Parathyroid adenoma (tissue), 2 donors: ENCODE measurements at regions not wholly inside any gene's neighbourhood (a gene's known extent, or its start where the extent isn't known, plus 50 kb on each side); places are given as distances from the start of the nearest gene placed in this dataset.

Experiments
- H2AFZ ChIP-seq: fragments of 300-600 bp; sonication (generic); one replicate; pipeline ENCODE4 v1.7.0; 2017; ENCODE audit warnings: antibody characterized with exemption, mild to moderate bottlenecking
- H3K27ac ChIP-seq: fragments of 300-600 bp; sonication (generic); one replicate; pipeline ENCODE4 v1.7.0; 2017
- H3K27me3 ChIP-seq: fragments of 300-600 bp; sonication (generic); one replicate; pipeline ENCODE4 v1.7.0; 2017; ENCODE audit warnings: low read length; ENCODE audit not compliant: control insufficient read depth, insufficient read depth
- H3K36me3 ChIP-seq: fragments of 300-600 bp; sonication (generic); one replicate; pipeline ENCODE4 v1.7.0; 2017; ENCODE audit warnings: low read length; ENCODE audit not compliant: control insufficient read depth, insufficient read depth
- H3K4me1 ChIP-seq: fragments of 300-600 bp; sonication (generic); one replicate; pipeline ENCODE4 v1.7.0; 2017; ENCODE audit warnings: control low read depth
- H3K4me2 ChIP-seq: fragments of 300-600 bp; sonication (generic); one replicate; pipeline ENCODE4 v1.7.0; 2017; ENCODE audit warnings: low read length
- H3K4me3 ChIP-seq: fragments of 300-600 bp; sonication (generic); one replicate; pipeline ENCODE4 v1.7.0; 2017; ENCODE audit warnings: low read depth, low read length
- H3K79me2 ChIP-seq: fragments of 300-600 bp; sonication (generic); one replicate; pipeline ENCODE4 v1.7.0; 2017; ENCODE audit warnings: control low read depth
- H3K9ac ChIP-seq: fragments of 300-600 bp; sonication (generic); one replicate; pipeline ENCODE4 v1.7.0; 2017; ENCODE audit warnings: mild to moderate bottlenecking
- H3K9me3 ChIP-seq: fragments of 300-600 bp; sonication (generic); one replicate; pipeline ENCODE4 v1.7.0; 2017; ENCODE audit warnings: low read length; ENCODE audit not compliant: control insufficient read depth
- CTCF ChIP-seq: fragments of 300-600 bp; sonication (generic); IDR thresholded peaks from one replicate; pipeline ENCODE4 v1.7.0; 2017; ENCODE audit warnings: antibody characterized with exemption, mild to moderate bottlenecking
- donor health status: primary hyperparathyroidism.

GRCh38 chr7:153036396-153037063 is 277.0 kb downstream of the ACTR3B start:
- Histone ChIP-seq H3K4me3 (no peak overlapping the region), H3K4me2 (no peak overlapping the region), H3K36me3 (no peaks in the 10 kb centered on the region), H3K9me3 (no peaks in the 10 kb centered on the region), H3K9ac (no peak overlapping the region), H3K79me2 (no peaks in the 10 kb centered on the region), H3K27me3 (no peaks in the 10 kb centered on the region), H3K4me1 (no peaks in the 10 kb centered on the region), H2AFZ (no peak overlapping the region), H3K27ac (no peak overlapping the region)
- TF ChIP-seq CTCF, result no peak

GRCh38 chr7:153043440-153043839 is 283.9 kb downstream of the ACTR3B start:
- Histone ChIP-seq H3K9ac (no peak overlapping the region), H2AFZ (no peak overlapping the region), H3K79me2 (no peaks in the 10 kb centered on the region), H3K27ac (no peak overlapping the region), H3K9me3 (no peaks in the 10 kb centered on the region), H3K36me3 (no peaks in the 10 kb centered on the region), H3K4me1 (no peaks in the 10 kb centered on the region), H3K27me3 (no peaks in the 10 kb centered on the region), H3K4me2 (no peak overlapping the region), H3K4me3 (no peak overlapping the region)
- no peak for TF ChIP-seq CTCF

GRCh38 chr7:153044981-153045380 is 285.4 kb downstream of the ACTR3B start:
- no peak overlapping the region for H3K4me2 ChIP-seq
- H2AFZ ChIP-seq, result no peak overlapping the region
- H3K36me3 ChIP-seq, result no peaks in the 10 kb centered on the region
- no peak overlapping the region for H3K4me3 ChIP-seq
- H3K27me3 ChIP-seq, result no peaks in the 10 kb centered on the region
- no peak overlapping the region for H3K9ac ChIP-seq
- TF ChIP-seq CTCF, result no peak
- no peaks in the 10 kb centered on the region for H3K79me2 ChIP-seq
- no peaks in the 10 kb centered on the region for H3K9me3 ChIP-seq
- no peaks in the 10 kb centered on the region for H3K4me1 ChIP-seq
- H3K27ac ChIP-seq, result no peak overlapping the region

- no peaks in the 10 kb centered on the region for H3K27me3 ChIP-seq
- H3K27ac ChIP-seq, result no peak overlapping the region
- no peaks in the 10 kb centered on the region for H3K36me3 ChIP-seq
- no peak overlapping the region for H2AFZ ChIP-seq
- no peak for TF ChIP-seq CTCF
- H3K9ac ChIP-seq, result no peak overlapping the region
- no peaks in the 10 kb centered on the region for H3K9me3 ChIP-seq
- no peaks in the 10 kb centered on the region for H3K79me2 ChIP-seq
- no peak overlapping the region for H3K4me2 ChIP-seq
- no peak overlapping the region for H3K4me3 ChIP-seq
- H3K4me1 ChIP-seq, result no peaks in the 10 kb centered on the region
Measured at GRCh38 chr7:153047079-153047959, 287.8 kb downstream of the ACTR3B start.
